ENCODE measurements at regions not wholly inside any gene's neighbourhood (a gene's known extent, or its start where the extent isn't known, plus 50 kb on each side); places are given as distances from the start of the nearest gene placed in this dataset.
"Not testable (repeated sequence)": the region's sequence is repeated elsewhere in the genome, so short reads cannot be mapped to it uniquely, and the experiment has no call there.

DNA sequence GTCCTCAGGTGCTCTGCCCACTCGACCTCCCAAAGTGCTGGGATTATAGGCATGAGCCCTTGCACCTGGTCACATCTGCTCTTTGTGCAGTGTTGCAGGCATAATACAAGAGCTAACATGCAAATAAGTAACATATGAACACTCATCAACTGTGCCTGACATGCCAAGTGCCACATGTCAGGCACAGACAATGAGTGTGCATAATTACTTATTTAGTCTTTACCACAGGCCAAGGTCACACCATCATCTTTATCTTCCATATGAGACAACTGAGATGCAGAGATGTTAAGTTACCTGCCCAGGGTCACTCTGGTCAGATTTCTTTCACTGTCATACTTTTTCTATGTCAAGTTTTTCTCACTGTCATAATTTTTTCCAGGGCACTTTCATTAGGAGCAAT, 126.1 kb downstream of the PPIAL4G start:
- DNase-seq (ENCODE audit: low spot score): no peak

DNA sequence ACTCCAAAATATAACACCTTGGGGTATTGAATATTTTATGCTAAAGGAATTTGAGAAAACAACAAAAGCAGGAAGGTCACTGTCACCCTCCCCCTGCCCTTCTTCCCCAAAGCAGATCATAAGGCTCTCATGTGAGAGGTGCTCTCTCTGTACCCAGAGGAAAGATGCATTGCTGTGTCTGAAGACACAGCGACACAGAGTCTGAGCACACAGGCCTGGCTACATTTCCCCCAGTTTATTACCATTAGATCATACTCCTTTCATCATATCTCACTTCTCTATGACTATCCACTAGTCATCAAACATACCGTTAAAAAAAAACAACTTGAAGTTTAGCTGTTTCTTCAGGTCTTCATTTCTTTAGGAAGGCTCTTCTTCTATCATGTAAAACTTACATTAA, 127.1 kb downstream of the PPIAL4G start:
- no peak for DNase-seq (ENCODE audit: low spot score)

DNA sequence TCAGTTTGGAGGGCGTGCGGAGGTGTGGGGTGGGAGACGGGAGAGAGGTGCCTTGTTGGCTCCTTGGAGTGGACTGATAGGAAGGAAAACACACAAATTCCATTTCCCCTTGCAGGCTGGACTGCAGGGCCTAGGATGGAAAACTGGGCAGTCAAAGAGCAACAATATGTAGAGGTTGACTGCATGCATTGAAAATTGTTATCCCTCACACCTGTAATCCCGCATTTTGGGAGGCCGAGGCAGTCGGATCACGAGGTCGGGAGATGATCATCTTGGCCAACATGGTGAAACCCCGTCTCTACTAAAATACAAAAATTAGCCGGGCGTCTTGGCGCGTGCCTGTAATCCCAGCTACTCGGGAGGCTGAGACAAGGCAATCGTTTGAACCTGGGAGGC, 128.2 kb downstream of the PPIAL4G start:
- no peak for DNase-seq (ENCODE audit: low spot score)

DNA sequence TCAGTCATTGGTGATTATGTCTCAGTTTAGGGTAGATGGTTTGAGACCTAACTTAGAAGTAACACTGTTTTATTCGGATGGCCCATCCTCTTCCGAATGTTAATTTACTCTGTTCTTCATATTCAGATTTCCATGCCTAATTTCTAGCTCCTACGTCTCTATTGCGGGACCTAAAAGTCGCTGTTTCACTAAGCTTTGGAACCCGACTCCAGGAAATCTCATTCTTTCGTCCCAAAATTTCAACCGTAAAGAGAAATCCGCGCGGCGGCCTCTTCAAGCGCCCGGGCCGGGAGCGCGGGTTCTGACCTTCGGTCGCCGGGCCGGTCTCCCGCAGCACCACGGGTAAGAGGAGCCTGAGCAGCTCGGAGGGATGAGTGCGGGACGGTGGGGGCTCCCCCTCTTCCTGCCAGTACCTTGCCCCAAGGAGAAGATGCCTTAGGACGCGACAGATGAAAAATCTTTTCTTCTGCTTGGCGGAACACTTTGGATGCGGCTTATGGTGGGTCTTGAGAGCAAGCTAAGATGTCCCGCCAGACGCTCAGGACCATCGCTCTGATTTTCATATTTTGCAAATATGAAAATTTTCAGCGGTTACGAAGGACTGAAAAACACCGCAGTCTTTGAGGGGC, 128.7 kb downstream of the PPIAL4G start:
- DNase-seq (ENCODE audit: low spot score): no peak

DNA sequence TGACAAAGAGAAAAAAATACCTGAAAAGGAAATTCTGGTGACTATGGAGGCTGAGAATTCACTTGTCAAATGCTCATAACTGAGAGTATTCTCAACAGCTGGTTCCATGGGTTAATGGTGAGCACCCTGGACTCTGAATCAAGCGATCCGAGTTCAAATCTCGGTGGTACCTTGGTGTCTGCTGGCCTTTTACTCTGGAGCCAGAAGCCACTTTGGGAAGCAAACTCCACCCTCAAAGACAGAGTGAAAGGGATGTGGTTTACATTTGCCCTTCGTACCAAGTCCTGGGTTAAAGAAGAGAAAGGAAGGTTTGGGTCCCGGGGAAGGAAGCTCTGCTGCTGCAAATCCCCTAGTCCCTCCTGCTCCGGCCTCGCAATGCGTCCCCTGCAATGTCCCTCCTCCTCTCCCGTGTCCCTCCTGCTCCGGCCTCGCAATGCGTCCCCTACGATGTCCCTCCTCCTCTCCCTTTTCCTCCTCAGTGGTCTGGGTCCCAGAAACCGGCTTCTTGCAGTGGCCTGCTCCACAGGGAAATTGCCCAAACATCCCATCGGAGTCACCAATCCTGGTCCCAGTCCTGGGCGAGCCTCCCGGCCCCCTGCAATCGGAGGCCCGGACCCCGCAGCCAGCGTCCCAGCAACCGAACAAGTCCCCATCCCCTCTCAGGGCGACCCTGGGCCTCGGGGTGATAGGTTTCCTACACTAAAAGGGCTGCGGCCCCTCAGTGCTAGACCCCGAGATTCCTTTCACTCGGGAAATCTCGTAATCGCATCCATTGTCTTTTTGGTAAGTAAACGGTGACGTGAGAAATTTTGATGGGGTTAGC, 129.4 kb downstream of the PPIAL4G start:
- DNase-seq (ENCODE audit: low spot score): no peak

DNA sequence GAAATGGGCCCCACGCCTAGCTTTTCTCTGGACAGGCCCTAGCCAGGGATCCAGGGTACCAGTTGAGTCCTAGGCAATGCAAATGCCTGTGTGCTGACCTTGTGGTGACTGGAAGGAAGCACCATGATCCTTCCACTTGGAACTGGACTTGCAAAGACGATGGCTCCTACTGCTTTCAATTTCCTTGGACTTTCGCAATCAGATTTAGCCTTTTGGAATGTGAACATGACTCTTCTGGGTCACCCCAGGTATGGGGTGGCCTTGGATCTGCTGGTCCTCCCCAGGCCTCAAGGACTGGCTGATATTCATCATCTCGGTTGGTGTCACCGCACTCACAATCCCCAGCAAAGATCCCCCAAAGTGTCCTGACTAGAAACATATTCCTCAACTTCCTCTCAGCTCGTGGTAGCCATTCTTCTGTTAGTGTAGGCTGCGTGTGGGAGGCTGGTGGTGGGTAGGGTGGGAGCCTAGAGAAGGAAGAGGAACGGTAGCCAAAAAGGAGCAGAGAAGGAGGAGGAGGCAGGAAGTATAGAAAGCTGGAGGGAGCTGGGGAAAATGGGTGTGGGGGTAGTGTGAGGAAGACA, 130.5 kb downstream of the PPIAL4G start:
- DNase-seq (ENCODE audit: low spot score): no peak

DNA sequence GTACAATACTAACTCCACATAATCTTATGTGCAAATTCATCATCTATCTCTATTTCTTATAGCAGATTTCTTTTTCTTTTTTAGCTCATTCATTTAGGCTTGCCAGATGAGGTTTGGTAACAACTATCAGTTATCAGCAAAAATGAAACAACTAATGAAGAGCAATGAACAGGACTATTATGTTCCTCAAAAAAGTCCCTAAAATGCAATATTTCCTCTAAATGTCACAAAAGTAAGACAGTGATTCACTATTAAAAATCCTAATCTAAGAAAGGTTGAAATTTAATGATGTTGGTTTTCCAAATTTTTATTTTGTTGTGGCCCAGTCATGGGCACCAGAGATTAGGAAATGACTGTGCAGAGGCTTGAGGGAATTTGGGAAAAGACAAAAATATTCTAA, 135.3 kb downstream of the PPIAL4G start:
- DNase-seq (ENCODE audit: low spot score): no peak

DNA sequence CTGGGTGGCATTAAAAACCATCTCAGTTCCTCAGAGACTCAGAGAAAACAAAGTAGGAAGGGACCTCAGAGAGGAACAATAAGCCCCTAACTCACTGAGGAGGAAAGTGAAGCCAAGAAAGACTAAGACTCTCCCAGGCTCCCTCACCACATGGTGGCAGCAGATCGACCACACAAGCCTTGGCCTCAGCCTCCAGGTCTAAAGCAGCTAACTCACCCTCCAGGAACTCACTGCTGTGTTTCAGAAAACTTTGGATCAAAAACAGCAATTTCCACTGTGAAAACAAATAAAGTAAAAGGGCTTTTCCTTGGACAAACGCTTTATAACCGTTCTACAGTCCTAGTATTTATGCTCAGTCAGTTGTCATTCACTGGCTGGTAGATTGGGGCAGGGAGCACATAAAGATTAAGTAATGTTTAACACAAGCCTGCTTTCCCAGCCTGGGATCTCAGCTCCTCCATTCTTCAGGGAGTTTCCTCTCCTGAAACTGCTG, 137.4 kb downstream of the PPIAL4G start:
- DNase-seq (ENCODE audit: low spot score): peak; percentile 46

DNA sequence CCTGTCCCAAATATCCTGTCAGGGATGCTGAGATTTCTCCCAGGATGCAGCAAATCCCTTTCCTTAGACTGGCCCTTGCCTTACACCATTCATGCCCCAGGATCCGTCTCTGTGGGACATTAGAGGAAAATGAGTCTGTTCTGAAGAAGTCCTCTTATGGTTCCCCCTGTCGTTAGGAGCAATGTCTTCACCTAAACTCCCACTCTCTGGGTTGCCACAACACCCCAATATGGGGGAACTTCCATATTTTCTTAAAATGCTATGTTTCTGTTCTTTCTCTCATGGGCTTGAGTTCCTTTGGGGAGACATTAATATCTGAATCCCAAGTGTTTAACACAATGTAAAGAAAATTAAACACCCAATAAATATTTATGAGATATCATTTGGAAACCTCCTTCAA, 138.5 kb downstream of the PPIAL4G start:
- DNase-seq (ENCODE audit: low spot score): not testable (repeated sequence)

DNA sequence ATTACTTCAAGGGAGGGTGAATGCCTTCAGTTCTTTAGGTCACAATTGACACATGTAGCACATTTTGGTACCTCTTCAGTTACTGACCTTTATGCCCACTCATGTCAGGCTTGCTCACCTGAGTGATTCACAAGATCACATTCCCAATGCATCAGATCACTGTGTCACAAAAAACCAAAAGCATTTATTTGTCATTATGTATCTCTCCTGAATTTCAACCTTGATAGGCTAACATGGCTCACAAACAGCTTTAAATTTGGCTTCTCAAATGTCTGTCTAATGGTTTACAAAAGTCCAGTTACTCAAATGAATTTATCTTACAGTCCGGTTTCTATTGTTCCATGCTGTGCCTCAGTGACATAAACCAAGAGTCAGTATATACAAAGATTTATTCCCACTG, 141.4 kb downstream of the PPIAL4G start:
- not testable (repeated sequence) for DNase-seq (ENCODE audit: low spot score)

DNA sequence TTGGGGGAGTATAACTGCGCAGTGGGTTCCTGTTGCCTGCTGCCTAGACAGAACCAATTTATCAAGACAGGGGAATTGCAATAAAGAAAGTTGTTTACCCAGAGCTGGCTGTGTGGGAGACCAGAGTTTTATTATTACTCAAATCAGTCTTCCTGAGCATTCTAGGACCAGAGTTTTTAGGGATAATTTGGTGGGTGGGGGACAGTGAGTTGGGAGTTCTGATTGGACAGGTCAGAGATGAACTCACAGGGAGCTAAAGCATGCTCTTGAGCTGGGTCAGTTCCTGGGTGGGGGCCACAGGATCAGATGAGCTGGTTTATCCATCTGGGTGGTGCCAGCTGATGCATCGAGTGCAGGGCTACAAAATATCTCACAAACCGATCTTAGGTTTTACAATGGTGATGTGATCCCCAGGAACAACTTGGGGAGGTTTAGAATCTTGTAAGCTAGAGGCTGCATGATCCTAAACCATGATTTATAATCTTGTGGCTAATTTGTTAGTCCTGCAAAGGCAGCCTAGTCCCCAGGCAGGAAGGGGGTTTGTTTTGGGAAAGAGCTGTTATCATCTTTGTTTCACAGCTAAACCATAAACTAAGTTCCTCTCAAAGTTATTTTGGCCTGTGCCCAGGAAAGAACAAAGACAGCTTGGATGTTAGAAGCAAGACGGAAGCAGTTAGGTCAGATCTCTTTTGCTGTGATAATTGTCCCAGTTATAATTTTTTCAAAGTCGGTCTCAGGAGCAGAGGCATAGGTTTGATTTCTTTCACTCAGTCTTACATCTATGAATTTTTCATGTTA, 146.8 kb downstream of the PPIAL4G start:
- DNase-seq (ENCODE audit: low spot score): not testable (repeated sequence)

DNA sequence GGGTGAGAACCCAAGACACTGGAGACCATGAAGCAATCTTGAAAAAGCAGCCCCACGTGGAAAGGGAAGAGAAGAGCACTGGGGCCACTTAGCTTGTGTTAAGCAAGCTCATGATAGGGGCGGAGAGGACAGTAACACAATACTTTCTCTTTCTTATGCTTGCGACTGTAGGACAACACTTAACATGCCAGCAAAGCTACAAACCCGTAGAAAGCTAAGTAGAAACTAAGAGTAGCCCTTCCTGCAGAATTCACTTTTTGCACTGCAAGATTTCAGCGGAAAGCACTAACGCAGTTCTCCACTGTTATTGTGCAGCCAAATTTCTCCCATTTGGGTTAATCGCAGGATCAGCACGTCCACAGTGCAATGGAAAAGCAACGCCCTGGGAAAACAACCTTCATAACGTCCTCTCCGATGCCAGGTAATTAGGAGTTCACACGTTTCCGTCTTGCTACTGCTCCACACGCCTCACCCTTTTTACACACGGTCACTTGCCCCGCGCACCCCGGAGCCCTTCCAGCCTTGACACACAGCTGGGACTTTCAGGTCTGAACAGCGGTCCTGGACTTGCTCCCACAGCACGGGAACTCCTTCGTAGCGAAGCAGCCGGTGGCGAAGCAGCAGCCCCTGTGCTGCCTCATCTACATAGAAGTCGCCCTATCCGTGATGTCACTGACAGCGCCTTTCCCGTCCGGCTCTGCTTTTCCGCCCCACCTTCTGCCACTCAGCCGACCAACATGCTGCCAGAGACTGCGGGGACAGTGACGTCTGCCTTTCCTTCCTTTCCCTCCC, 148.6 kb downstream of the PPIAL4G start:
- DNase-seq (ENCODE audit: low spot score): peak; percentile 37

DNA sequence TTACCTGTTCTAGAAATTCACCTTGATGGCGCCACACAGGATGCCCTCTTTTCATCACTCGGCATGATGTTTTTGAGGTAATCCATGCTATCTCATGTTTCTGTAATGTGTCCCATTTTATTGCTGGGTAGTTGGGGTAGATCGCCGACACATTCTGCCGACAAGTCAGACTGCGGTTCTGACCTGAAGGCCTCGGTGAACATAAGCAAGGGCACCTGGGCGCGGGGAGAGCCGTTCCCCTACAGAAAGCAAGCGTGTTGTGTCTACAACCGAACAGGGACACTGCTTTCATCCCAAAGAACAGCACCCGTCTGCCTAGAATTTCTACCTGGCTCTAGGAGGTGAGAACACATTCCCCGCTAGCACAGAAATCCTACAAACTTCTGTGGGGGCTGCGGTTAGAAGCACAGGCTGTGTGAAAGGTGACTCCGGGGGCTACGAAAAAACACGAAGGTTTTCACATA, 149.2 kb downstream of the PPIAL4G start:
- DNase-seq (ENCODE audit: low spot score): no peak

DNA sequence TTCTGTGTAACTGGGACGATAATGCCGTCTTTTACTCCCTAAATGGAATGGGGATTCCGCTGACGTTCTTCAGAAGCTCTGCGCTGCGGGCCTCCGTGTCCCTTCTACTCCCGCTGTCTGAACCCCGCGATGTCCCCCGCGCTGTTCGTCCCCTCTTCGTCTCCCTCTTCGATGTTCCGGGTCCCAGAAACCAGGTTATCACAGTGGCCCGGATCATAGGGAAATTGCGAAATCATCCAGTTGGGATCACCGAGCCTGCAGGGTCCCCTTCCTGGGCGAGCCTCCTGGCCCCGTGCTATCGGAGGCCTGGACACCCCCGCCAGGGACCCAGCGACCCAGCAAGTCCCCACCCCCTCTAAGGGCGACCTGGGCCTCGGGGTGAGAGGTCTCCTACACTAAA, 154.2 kb downstream of the PPIAL4G start:
- DNase-seq (ENCODE audit: low spot score): no peak

DNA sequence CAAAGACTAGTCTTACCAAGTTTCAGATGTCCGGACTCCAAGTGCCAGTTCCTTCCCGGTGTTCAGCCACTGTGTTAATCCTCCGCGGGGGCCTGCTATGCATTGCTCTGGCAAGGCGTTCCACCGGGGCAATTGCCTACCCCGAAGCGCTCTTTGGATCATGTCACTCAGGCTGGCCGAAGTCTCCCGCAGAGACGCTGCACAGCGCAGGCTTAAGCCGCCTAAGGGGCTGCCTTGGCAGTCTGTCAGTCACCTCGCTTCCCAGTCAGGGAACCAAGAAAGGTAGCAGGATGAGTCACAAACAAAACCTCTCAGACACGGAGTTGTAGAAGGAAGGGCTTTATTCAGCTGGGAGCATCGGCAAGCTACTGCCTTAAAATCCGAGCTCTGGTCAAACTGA, 158.1 kb downstream of the PPIAL4G start:
- DNase-seq (ENCODE audit: low spot score): not testable (repeated sequence)

DNA sequence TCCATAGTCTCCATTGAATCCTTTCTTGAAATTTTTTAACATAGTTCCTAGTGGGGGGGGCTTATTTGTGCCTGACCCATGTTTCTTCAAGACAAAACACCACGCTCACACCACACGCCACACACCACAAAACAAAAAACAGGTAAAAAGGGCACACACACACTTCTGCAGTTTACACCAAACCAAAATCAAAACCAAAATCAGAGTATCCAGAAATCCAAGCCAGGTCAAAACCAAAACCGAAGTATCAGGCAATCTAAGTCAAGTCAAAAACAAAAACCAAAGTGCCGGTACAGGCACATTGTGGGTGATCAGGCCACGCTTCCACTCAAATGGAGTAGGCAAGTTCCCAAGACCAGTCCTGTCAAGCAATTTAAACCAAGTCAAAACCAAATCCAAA, 158.6 kb downstream of the PPIAL4G start:
- not testable (repeated sequence) for DNase-seq (ENCODE audit: low spot score)

DNA sequence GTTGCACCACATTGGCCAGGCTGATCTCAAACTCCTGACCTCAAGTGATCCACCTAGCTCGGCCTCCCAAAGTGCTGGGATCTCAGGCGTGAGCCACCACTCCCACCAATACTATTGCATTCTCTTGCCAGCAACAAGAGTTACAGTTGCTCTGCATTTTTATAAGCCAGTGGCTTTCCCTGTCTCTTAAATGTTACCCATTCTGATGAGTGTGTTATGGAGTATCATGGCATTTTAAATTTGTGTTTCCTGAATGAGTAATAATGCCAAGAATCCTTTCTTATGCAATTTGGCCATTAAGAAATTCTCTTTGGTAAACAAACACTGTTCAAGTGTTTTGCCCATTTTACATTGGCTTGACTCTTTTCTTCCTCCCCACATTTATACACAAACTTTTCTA, 163.0 kb downstream of the PPIAL4G start:
- DNase-seq (ENCODE audit: low spot score): not testable (repeated sequence)

DNA sequence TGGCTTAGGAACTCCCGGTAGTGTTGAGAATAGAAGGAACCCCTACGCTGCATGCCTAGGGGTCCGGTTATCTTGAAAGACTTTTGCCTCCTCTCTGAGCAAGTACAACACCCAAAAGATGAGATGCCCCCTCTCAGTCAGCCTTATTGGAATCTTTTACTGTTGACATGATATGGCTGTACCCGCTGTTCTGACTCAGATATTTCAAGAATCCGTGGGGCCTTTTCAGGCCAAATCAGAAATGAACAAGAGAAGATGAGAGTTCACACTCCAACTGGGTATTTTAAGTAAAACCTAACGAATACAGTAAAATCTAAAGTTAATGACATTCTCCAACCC, 164.2 kb downstream of the PPIAL4G start:
- no peak for DNase-seq (ENCODE audit: low spot score)

DNA sequence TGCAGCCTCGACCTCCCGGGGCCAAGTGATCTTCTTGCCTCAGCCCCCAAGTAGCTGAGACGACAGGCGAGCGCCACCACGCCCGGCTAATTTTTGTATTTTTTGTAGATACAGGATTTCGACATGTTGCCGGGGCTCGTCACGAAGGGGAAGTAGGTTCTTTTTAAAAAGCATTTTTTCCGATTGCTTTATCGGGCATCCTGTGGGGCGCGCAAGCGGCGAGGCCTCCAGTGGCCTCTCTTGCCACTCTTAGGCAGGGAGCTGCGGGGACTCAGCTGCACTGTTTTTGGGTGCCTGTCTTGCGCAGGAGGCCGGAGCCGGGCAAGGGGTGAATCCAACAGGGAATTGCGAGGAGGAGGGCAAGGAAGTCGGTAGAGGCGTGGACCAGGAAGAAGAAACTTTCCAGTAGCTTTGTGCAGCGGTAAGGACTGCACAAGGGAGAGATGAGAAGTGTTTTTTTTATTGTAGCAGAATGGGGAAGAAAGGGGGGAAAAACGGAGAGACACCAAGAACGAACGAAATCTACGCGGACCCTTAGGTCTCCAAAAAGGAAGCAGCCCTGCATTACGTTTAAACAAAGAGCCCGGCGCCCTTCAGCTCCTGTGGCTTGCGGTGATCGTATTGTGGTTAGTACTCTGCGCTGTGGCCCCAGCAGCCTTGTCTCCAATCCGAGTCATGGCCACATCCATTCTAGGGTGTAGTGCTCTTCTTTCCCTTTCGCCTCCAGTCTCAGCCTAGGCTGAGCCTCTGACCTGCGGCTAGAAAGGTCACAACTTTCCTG, 164.8 kb downstream of the PPIAL4G start:
- no peak for DNase-seq (ENCODE audit: low spot score)

DNA sequence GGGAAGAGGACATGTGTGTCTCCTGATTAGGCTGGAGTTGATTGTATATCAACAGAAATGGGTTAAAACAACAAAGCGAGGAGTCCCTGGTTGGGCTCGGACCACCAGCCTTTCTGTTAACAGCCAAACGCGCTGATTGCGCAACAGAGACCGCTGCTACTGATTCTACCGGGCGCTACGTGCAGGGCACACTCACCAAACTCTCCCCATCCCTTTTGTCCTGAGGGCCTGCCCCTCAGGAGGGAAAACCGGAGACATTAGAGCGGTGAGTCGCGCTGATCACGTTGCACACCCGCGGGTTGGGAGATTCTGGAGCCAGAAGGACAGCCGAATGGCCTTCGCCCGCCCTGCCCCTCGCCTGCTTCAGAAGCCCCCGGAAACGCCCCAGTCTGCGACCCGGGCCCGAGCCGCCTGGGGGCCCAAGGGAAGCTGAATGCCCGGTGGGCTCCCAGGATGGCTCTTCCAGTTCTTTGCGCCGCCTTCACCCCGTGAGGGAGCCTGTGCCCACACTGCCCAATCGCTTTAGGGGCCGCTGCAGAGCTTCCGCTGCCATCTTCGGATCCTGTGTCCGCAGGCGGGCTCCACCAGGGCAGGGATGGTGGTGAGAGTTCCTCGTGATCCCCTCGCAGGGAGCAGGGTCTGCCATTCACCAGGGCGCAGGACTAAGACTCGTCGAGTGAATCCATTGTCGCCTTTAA, 165.4 kb upstream of the NBPF11 start:
- no peak for DNase-seq (ENCODE audit: low spot score)

All from AG08395 (cell line).